Endometrial microvascular endothelial cells (primary cell): ENCODE measurements at regions not wholly inside any gene's neighbourhood (a gene's known extent, or its start where the extent isn't known, plus 50 kb on each side); places are given as distances from the start of the nearest gene placed in this dataset.

ENCODE experiments used
- in situ Hi-C: cut with HindIII; loops from 2 replicates; pipeline ENCODE4 v1.10.0; 2017; ENCODE audit warnings: low sequenced_read_pairs, low pct_unique_long_range_greater_than_20kb; ENCODE audit errors: inconsistent ontology term

GRCh38 chr5:166957782-166958181 lies 1333.7 kb upstream of the WWC1 start:
- in situ Hi-C loops, result no loop called here

DNA sequence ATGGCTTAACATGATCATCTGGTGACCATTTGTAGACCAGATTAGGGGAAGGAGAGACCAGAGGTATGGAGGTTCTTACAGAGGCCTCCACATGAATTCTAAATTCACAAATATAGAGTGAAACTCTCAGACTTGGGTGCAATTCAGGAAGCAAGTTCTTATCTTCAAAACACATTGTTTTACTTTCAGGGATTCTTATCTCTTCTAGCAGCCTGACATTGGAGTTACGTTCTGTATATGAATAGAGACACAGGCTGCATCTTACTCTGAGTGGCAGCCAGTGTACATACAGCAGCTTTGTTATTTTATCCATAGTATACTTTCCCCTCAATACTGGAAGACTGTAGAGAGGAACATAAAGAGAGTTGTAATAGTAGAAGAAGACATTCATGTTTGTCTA lies 1331.7 kb upstream of the WWC1 start:
- in situ Hi-C loops, result no loop called here

GRCh38 chr5:166961028-166961427 lies 1330.4 kb upstream of the WWC1 start:
- in situ Hi-C loops, result no loop called here

DNA sequence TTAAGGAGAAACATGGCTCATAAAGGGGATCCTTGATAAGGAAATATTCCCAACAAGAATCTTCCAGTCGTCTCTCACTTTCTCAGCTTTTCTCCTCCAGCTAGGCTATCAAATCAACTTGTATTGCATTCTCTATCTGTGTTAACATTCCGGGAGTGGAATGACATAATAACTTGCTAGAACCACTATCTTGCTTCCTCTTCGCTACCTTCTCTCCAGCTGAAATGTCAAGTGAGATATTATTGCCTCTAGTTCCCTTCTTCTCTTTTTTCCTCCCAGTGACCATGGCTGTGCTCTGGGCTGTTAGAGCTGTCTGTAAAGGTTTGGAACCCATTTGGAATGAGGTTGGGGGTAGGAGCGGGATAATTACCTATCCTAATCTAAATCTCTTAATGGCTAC lies 1329.5 kb upstream of the WWC1 start:
- in situ Hi-C loops, result no loop called here

- in situ Hi-C loops, result no loop called here
Measured at GRCh38 chr5:166962461-166962860, 1329.0 kb upstream of the WWC1 start.

- in situ Hi-C loops, result no loop called here
Measured at GRCh38 chr5:166963596-166963995, 1327.8 kb upstream of the WWC1 start.

DNA sequence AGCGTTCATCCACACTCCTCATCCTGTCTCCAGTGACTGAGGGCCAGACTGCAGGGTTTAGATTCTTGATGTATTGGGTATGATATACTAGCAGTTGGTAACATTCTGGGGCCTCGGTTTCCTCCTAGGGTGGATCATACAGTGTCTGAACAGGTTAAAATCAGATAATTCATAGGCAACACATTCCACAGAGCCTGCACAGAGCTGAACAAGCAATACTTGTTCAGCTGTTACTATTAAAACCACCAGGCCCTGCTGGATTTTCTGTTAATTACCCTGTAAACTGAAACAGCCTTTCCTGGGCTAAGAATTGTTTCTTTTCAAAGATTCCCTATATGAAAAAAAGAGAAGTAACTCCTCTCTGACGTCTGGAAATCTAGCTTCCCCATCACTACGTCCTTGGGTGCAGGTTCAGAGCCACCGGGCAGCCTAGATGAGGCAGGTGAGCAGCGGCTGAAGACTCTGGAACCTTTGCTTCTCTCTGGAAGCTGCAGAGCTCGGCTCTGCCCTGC lies 1313.5 kb upstream of the WWC1 start:
- in situ Hi-C loops, result no loop called here

DNA sequence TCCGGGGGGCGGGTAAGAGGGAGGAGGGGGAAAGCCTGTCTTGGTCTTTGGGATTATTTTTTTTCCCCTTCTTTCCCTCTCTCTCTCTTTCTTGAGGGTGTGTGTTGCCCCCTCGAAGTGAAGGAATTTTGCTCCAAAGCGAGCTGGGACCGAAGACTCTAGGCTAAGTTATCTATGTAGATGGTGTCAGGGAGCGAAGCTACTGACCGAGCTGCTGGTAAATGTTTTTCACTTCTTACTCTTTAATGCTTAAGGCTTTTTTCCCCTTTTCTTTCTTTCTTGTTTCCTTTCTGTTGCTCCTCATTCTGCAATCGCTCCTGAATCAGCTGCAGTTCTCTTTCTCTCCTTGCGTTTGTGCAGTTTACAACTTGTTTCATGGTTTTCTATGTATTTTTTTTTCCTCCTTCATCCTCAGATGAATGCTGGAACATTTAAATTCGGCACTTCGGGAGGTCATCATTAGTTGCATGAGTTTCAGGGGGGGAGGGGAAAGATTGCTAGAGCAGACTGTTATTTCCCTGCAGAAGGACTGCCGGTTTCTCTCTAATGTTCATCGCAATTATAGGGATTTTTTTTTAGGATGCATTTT lies 1312.0 kb upstream of the WWC1 start:
- in situ Hi-C loops, result no loop called here

- in situ Hi-C loops, result no loop called here
Measured at GRCh38 chr5:166980666-166981065, 1310.8 kb upstream of the WWC1 start.

- in situ Hi-C loops, result no loop called here
Measured at GRCh38 chr5:166982226-166982625, 1309.2 kb upstream of the WWC1 start.

GRCh38 chr5:166991601-166992000 lies 1299.8 kb upstream of the WWC1 start:
- in situ Hi-C loops, result no loop called here

DNA sequence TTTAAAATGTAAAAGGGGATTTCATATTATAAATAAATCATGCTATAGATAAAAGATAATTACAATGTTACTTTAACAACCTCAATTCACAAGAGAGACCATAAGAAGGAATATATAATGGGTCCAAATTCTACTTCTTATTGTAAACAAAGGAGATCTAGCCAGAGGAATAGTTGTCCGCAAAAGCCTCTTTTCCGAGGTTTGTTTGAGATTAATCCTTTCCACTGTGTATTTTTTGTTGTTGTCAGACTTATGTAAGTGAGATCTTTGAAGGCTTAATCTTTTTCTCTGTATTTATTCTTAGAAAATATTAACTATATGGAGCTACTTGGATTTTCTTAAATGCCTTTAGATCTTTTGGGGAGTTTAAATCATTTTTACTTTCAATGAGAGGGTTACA lies 1299.3 kb upstream of the WWC1 start:
- in situ Hi-C loops, result no loop called here

DNA sequence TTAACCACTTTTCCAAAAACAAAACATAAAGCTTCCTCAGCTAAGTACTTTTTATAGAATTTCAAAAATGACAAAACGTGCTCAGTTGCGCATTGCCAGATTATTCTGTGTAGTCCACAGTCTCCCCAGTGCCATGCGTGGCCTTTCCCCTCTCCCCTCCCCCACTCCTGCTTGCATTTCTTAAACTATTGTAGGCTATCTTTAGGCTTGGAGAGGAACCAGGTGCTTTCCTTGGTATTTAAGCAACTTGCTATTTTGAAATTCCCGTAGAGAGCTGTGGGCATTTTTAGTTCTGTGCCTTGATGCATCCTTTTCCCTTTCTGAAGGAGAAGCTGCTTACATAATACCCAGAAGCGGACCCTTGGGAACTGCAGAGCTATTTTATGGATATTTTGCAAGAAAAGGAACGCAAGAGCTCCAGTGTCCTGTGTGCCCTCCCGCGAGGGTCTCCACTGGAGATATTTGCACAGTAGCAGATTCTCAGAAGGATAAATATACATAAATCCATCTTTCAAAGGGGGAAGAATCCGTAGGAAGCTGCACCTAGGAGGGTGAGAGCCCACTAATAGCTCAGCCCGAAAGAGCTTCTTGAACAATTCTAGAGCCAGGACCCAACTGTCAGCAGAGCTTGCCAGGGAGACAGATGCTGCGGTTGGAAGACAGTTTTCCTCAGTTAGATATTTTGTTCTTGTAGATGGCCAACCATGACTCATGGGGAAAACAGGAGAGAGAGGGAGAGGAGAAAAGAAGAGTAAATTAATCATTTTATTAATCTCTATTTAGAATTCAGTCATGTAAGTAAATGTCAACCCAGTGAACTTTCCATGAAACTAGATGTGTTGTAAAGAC lies 1298.3 kb upstream of the WWC1 start:
- in situ Hi-C loops, result no loop called here

GRCh38 chr5:166994226-166994625 lies 1297.2 kb upstream of the WWC1 start:
- in situ Hi-C loops, result no loop called here

GRCh38 chr5:167001246-167001645 lies 1290.2 kb upstream of the WWC1 start:
- in situ Hi-C loops, result no loop called here

DNA sequence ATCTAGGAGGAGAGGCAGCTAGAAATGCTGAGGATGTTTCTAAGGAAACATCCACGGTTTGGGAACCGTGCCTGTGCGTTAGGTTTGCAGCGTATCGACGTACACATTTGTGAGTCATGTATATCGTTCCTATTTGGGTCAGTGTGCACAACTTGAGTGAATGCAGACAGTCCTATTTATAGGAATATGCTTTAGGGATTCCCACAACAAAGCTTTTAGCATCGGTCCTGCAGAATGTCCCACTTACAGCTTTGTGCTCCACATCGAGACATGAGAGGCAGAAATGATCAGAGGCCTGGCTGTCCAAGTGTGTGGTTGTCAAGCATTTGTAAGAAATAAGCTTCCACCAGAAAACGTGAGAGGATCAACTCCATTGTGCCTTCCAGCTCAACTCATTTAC lies 1282.7 kb upstream of the WWC1 start:
- in situ Hi-C loops, result no loop called here

DNA sequence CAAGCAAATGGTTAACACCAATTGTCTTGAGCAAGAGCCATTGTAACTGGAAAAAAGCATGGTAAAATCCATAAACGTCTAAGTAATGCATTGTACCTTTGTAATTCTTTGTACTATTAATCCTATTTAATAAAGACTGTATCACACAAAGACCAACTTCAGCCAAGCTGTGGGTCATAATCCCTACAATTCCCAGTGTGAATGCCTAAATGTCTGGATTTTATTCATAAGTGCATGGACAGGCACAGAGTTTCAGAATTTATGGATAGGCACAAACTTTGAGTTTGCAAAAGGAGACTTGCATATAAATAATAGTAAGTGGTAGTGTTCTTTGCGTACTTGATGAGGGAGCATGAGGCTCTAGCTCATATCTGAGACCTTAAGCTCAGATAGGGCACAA lies 1280.2 kb upstream of the WWC1 start:
- in situ Hi-C loops, result no loop called here

DNA sequence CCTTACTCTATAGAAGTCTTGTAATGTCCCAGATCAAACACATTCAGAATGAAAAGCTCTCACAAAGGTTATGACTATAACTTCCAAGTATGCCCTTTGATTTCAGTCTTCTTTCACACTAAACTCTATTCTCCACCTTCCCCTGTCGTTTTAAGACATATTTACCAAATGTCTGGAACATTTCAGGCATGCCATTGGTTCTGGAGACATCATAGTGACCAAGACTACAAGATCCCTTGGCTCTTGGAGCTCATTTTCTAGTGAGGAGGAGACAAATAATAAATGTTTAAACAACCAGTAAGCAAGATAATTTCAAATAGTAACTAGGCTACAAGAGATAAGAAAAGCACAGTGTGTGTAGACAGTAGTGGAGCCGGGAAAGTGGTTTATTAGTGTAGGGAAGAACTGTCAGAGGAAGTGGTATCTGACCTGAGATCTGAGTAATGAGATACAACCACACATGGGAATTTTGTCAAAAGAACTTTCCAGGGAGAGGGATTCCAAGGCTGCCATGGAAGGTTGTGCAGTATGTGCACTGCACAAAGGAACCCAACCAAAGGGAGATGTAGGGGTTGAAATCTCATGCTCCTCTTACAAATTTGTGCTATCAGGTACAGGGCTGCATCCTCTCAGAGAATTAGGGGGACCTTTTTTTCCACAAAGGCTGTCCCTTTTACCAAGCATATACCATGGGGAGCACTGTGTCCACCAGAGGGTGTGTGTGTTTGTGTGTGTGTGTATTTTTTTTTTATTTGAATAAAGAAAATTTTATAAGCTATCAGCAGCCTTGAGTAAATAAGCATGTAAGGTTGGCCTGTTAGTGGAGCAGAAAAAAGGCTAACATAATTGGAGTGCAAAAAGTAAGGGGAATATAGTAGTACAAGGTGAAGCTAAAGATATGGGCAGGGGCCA lies 1279.1 kb upstream of the WWC1 start:
- in situ Hi-C loops, result no loop called here

- in situ Hi-C loops, result no loop called here
Measured at GRCh38 chr5:167014401-167015056, 1276.9 kb upstream of the WWC1 start.
